Cardiac fibroblast (primary cell): ENCODE measurements at regions not wholly inside any gene's neighbourhood (a gene's known extent, or its start where the extent isn't known, plus 50 kb on each side); places are given as distances from the start of the nearest gene placed in this dataset.

Source experiments
- DNase-seq, 2 donors: peaks; one replicate each; pipeline versions ENCODE4 v3.0.0 to v3.0.0-alpha.2; 2010; ENCODE audit warnings: low read depth in 2 of 2
- H3K4me3 ChIP-seq, 2 donors: replicated peaks in 1 of 2; 1 replicate in 1 of 2; 2 replicates in 1 of 2; pipeline ENCODE4 v1.5.1; 2011; ENCODE audit warnings: low read depth in 2 of 2, low read length in 2 of 2, mild to moderate bottlenecking in 2 of 2, moderate library complexity in 1 of 2
- TF ChIP-seq, protein P1 (sequence below): IDR thresholded peaks from one replicate; pipeline ENCODE4 v1.5.1; 2011; ENCODE audit warnings: low read depth, mild to moderate bottlenecking, low read length, inconsistent platforms

- H3K4me3 ChIP-seq: no peak overlapping the region
- no peak for DNase-seq
- TF ChIP-seq, protein P1, sequence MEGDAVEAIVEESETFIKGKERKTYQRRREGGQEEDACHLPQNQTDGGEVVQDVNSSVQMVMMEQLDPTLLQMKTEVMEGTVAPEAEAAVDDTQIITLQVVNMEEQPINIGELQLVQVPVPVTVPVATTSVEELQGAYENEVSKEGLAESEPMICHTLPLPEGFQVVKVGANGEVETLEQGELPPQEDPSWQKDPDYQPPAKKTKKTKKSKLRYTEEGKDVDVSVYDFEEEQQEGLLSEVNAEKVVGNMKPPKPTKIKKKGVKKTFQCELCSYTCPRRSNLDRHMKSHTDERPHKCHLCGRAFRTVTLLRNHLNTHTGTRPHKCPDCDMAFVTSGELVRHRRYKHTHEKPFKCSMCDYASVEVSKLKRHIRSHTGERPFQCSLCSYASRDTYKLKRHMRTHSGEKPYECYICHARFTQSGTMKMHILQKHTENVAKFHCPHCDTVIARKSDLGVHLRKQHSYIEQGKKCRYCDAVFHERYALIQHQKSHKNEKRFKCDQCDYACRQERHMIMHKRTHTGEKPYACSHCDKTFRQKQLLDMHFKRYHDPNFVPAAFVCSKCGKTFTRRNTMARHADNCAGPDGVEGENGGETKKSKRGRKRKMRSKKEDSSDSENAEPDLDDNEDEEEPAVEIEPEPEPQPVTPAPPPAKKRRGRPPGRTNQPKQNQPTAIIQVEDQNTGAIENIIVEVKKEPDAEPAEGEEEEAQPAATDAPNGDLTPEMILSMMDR: no peak
Observed at GRCh38 chr2:40043641-40044040, 264.6 kb upstream of the THUMPD2 start.

DNA sequence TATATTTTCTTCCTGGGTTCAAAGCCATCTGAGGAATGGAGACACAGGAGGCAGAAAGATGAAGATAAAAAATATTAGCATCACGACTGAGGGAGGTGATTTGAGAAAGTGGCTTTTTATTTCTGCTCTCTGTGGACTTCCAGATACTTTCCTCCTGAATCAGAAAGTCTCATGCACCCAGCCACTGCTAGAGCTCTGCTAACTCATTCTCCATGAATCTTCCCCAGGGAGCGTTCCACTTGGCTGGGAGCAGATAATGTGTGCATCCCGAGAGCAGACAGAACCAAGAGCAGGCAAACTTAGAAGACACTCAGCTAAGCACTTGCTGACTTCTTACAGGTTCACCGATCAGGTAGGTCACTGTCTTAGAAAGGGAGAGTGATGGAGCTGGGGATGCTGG lies 264.1 kb upstream of the THUMPD2 start:
- no peak overlapping the region for H3K4me3 ChIP-seq
- TF ChIP-seq, protein P1: no peak
- DNase-seq: peak; percentile 3 to 88

DNA sequence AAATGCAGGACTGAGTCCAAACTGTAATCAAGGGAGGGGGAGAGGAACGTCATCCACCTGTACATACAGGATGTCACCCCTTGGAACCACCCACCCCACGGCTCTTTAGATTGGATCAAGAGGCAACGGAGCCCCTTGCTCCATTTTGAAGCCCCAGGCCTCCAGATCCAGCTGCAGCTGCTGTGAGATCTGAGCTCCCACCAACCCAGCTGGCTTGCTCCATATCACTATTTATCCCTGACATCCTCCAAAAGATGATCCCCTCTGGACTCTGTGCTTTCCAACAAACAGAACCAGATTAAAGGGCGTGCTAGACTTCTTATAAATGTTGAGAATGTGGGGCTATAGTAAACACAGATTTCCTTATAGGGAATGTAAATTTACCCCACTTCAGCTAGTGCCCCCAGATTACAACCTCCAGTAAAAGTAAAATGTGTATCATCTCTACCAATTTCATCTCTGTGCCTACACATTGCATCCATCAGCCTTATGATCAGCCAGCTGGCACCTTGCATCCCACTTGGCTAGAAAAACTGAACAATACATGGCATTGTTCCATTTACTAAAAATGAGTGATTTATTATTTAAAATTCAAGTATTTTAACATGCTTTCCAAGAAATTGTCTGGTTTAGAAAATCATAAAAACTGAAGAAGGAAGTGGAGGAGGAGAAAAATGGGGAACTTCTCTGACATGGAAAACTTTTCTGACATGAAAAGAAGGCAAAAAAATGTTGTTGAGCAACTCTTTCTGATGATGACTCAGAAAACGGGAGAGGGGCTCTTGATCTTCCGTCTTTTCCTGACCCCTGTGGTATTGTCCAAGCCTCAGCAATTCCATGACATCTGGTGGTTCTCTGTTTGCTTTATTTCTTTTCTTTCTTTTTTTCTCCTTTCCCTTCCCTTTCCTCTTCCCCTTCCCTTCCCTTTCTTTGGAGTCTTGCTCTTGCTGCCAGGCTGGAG lies 262.6 kb upstream of the THUMPD2 start:
- TF ChIP-seq, protein P1: no peak
- DNase-seq: peak; percentile 72 to 79
- no peak overlapping the region for H3K4me3 ChIP-seq

DNA sequence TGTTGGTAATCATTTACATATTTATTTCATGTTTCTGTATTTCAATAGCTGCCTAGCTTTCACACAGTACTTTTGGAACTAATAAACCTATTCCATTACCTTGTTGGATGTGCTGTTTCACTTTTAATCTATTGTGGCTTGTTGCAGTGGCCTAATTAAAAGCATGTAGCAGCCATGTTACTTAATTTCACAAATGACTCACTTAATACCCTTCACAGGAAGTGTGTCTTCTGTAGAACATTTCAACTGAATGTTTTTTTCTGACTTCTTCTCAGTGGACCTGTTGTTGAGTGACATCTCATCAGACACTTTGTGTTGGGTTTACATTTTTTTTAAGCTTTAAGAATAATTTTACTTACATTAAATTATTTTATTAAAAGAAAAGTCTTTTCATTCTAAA lies 260.5 kb upstream of the THUMPD2 start:
- H3K4me3 ChIP-seq: no peak overlapping the region
- DNase-seq: no peak
- TF ChIP-seq, protein P1: no peak

GRCh38 chr2:40038646-40039045 lies 259.6 kb upstream of the THUMPD2 start:
- DNase-seq: no peak
- TF ChIP-seq, protein P1: no peak
- H3K4me3 ChIP-seq: no peak overlapping the region

GRCh38 chr2:40037303-40037702 lies 258.2 kb upstream of the THUMPD2 start:
- no peak for DNase-seq
- no peak overlapping the region for H3K4me3 ChIP-seq
- TF ChIP-seq, protein P1: no peak
